ENCODE measurements at regions not wholly inside any gene's neighbourhood (a gene's known extent, or its start where the extent isn't known, plus 50 kb on each side); places are given as distances from the start of the nearest gene placed in this dataset.

DNA sequence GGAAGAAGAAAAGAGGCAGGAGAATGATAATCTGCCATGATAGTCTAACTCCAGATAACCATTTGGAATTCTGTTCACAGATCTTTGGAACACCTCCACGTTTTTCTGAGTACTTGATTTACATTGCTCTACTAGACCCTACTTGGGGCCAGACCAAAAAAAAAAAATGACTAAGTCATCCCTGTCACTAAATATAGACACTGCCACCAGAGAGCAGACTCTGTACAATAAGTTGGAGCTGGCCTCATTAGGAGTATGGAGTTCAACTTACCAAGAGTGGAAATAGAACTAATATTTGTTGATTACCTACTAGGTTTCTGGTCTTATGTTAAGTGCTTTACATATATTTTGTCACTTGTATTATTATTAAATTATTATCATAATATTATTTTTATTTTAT is 80.9 kb upstream of the ZNF800 start:
- TF ChIP-seq CTCF (IDR thresholded peaks at IDR 0.05) (peak in 1 of 7 experiments; percentile 4), POLR2A (IDR thresholded peaks at IDR 0.05) (no peak)

Measured in body of pancreas (tissue), 4 donors.